ENCODE measurements at regions not wholly inside any gene's neighbourhood (a gene's known extent, or its start where the extent isn't known, plus 50 kb on each side); places are given as distances from the start of the nearest gene placed in this dataset.
"Not testable (repeated sequence)": the region's sequence is repeated elsewhere in the genome, so short reads cannot be mapped to it uniquely, and the experiment has no call there.

DNA sequence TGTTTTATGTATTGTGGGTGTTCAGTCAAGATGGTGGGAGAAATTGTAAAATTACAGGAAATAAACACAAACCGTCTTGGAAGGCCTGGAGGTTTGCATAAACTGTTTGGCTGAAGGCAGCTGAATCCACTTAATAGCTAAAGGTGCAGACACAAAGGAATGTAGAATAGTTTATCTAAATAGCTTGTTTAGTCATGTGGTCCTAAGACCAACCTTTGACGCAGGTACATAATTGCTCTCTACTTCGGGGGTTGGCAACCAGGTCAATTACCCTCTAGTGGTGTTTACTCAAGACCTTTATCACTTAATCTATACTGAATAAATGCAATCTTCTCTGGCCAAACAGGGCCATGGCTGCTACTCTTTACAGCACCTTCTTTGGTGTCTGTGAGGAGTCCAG is 502.8 kb downstream of the IGSF11 start:
- DNase-seq (ENCODE audit: low read depth) = no peak

DNA sequence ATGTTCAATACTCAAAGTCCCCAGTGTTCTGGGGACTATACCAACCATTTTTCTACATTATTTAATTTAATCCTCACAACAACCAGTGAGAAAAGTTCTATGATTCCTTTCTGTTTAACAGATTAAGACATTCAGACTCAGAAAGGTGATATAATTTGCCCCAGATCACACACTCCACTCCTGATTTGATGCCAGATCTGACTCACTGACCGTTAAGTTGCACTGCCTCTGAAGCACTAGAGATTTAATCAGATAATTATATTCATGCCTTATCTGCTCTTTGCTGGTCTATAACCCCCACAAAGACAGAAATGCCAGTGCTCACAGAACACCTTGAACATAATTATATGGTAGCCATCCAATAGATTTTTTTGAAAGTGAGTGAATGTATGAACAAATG is 501.0 kb downstream of the IGSF11 start:
- no peak for DNase-seq (ENCODE audit: low read depth)

DNA sequence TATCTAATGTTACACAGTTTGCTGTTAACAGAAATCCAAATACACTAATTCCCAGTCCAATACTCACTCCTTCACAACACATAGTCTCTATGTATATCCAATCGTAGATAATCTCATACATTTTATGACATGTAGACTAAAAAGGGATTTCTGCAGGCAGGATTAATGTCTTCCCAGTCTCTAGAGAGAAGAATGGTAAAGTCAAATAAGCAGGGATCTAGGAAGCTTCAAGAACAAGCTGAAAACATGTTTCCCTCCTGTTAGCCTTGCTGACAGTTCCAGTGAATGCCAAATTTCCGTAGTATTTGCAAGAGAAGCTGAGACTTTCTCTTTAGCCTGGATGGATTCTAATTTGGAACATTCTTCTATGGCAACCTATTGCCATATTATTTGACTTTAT is 500.1 kb downstream of the IGSF11 start:
- DNase-seq (ENCODE audit: low read depth) = no peak

DNA sequence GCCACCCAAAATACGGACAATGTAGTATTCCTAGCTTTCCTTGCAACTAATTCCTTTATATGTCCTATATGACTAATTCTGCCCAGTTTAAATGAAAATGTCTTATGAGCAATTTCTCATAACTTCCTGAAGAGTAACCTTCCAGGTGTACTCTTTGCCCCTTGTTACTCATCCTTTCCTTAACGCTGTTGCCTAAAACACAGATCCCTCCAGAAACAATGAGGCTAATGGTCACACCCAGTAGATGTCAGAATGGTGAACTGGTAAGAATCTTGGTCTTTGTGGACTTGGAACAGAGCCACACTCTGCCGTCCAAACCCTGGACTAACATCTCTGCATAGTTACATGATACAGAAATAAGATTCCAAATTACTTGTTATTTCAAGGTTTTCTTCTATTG is 497.9 kb downstream of the IGSF11 start:
- DNase-seq (ENCODE audit: low read depth) = no peak

DNA sequence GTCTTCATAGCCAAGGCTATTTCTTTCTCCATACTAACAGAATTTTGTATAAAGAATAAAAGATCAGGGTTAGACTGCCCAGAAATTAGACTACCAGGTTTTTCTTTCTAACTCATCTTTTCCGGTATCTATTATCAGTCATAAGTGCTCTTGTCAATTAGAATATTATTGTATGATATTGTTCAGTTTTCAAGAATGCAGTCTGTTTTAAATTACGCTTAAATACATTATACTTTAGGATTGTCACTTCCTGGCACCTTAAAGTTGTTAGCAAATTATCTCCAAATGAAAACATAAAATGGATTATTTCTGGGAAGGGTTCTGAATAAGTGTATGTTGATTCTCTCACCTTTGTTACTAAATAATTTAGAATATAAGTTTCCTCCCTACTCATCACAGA is 497.2 kb downstream of the IGSF11 start:
- no peak for DNase-seq (ENCODE audit: low read depth)

DNA sequence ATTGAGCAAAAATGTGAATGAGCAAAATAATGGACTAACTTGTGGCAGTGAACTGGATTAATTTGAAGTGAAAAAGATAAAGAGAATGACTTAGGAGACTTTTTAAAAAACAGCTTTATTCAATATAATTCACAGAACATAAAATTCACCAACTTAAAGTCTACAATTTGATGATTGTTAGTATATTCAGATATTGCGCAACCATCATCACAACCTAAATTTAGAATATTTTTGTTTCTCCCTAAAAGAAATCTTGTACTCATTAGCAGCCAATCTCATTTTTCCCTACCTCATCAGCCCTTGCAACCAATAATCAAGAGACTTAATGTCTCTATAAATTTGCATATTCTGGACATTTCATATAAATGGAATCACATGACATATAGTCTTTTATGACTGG is 496.5 kb downstream of the IGSF11 start:
- DNase-seq (ENCODE audit: low read depth) = no peak

DNA sequence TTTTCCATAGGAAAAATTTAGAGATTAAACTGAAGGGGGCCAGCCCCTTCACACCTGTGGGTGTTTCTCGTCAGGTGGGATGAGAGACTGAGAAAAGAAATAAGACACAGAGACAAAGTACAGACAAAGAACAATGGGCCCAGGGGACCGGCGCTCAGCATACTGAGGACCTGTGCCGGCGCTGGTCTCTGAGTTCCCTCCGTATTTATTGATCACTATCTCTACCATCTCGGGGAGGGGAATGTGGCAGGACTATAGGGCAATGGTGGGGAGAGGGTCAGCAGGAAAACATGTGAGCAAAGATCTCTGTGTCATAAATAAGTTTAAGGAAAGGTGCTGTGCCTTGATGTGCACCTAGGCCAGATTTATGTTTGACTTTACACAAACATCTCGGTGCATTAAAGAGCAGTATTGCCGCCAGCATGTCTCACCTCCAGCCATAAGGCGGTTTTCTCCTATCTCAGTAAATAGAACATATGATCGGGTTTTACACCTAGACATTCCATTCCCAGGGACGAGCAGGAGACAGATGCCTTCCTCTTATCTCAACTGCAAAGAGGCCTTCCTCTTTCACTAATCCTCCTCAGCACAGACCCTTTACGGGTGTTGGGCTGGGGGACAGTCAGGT is 494.7 kb downstream of the IGSF11 start:
- not testable (repeated sequence) for DNase-seq (ENCODE audit: low read depth)

DNA sequence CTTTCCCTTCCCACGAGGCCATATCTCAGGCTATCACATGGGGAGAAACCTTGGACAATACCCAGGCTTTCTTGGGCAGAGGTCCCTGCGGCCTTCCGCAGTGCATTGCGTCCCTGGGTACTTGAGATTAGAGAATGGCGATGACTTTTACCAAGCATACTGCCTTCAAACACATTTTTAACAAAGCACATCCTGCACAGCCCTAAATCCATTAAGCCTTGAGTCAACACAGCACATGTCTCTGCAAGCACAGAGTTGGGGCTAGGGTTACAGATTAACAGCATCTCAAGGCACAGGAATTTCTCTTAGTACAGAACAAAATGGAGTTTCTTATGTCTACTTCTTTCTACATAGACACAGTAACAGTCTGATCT is 494.2 kb downstream of the IGSF11 start:
- DNase-seq (ENCODE audit: low read depth) = not testable (repeated sequence)

DNA sequence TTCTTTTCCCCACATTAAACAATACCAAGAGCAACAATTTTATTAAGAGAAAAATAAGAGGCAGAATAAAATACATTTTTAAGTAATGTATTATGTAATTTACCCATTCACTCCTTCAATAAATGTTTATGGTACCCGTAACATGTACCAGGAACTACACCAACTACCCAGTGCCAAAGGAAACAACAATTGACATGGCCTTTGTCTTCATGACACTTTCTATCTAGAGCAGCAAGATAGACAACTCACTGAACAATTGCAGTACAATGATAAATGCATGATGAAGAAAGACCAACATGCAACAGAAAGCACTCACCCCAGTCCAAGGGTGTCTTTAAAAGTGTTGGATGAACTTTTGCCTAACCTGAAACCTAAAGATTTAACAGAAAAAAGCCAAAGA is 493.8 kb downstream of the IGSF11 start:
- no peak for DNase-seq (ENCODE audit: low read depth)

DNA sequence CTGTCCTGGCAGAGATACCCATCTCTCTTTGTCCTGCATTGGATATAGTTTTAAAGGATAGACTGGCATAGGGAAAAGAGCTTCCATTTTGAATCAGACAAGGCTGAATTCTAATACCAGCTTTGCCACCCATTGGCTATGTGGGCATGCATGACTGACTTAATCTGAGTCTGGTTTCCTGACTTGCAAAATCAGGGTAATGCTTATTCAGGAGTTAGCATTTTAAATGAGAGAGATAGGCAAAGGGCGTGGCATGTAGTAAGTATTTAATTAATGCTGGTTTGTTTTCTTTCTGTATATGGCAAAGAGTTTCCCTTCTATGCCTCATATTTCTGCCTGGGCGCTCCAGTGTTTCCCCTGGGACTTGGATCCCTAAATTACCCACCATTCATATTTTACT is 492.9 kb downstream of the IGSF11 start:
- no peak for DNase-seq (ENCODE audit: low read depth)

DNA sequence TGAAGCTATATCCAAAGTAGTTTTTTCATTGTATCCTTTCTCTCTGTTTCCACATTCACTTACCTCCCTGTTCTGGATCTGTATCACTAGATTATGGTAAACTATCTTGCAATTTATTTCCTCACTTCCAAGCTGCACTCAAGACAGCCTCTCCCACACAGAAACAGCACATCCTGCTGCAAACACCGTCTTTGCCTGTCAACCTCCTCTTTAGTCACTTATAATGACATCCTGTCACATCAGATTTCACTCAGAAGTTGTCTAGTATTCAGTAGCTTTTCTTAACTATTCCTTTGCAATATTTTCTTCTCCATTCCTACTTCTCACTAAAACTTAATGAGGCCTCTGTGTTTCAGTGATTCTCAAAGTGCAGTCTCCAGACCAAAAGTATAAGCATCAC is 490.8 kb downstream of the IGSF11 start:
- no peak for DNase-seq (ENCODE audit: low read depth)

DNA sequence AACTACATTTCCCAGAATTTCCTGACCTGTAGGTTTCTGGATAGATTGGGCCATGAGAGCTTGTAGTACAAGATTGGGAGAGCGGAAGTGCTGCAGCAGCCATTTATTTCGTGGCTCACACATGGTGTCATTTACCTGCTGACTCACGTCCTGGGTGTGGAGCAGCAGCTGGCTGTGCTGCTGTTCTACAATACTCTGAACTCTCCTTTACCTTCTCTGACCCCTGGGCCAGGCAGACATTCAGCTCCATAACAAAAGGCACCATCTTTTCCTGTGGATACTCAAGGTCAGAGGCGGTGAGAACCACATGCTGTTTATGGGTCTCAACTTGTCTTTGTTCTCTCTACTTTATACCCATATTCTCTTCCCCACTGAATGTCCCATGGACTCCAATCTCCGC is 490.2 kb downstream of the IGSF11 start:
- no peak for DNase-seq (ENCODE audit: low read depth)

DNA sequence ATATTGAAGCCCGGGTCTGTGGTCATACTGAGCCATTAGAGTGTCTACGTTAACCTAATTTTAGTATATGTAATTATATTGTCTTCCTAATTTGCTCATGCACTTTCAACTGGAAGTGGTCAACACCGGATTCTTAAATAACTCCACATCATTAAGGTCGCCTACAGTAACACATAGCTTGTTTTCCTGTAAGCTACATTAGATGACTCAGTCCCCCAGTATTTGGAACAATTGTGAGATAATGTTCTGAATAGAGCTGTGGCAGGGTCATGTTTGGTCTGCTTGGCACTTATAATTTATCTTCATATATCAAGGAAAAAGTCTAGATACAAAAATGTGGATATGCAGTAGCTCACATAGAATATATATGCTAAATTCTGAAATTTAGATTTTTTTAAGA is 486.2 kb downstream of the IGSF11 start:
- DNase-seq (ENCODE audit: low read depth) = no peak

DNA sequence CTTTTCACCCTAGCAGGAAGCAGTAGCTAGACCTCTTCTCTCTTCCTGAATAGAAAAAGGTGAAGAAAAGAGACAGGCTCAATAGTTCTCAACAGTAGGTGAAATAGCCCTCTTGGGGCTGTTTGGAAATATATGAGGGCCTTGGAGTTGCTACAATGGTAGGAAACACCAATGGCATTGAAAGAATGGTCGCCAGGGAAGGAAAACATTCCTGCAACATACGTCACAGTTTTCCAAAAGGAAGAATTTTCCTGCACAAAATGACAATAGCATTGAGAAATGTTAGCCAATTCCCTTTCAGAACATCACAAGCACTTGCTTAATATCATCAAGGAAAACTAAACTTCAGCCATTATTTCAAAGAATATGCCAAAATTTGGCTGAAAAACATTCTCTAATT is 484.5 kb downstream of the IGSF11 start:
- no peak for DNase-seq (ENCODE audit: low read depth)

DNA sequence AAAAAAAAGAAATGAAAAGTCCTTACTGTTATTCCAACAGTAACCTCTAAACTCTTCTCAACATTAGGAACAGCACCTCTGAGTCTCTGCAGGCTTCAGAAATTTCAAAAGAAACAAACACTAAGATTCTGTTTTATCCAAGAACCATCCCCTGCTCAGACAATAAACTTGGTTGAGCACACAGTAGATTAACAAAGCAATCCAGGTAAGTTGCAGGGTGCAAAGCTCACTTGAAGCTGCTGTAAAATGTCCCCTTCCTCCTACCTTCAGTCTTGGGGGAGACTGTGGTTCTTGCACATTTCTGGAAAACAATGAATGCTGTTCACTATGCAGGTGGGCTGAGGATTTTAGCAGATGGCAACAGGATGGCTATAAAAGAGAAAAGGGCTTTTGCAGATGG is 484.1 kb downstream of the IGSF11 start:
- no peak for DNase-seq (ENCODE audit: low read depth)

DNA sequence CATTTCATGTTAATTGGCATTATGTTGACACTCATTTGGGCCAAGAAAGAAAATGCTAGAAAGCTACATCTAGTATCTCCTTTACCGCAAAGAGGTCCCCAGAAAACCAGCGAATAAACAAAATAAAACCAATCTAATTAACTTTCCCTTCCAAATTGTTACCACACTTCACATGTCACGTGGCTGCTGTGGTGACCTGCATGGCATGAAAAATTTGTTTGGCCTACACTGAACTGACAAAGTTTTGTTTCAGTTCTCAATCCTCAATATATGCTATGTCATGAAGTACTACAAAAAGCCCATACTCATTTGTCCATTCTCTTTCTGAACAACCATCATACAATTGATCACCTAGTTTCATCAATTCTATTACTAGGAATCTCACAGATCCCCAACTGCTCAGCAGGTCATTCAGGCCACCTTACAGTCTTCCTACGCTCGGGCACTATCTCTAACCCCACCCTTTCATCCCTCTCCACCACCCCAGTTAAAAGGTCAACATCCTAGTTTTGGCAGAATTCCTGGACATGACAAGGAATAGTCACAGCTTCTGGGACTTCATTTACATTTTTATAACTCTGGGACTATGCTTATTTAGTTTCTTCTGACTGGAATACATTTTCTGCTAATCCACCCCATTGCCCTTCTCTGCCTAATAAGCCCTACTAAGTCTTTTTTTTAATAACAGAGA is 480.4 kb downstream of the IGSF11 start:
- DNase-seq (ENCODE audit: low read depth) = no peak

DNA sequence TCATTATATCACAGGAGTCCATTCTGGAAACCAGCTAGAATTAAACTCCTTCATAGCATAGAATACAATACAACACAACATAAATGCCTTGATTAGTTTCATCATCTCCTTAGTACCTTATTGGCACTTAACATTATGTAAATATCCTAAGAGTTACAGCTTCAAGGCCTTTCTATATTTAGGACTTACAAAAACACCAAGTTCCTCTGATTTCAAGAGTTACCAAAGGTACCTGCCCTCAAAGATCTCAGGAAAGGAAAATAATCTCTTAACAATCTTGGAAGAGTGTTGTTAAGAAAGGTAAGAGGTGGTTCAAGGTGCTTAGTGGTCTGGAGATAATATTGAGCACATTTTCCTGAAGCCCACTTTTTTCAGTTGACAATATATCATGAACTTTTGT is 477.7 kb downstream of the IGSF11 start:
- DNase-seq (ENCODE audit: low read depth) = no peak

DNA sequence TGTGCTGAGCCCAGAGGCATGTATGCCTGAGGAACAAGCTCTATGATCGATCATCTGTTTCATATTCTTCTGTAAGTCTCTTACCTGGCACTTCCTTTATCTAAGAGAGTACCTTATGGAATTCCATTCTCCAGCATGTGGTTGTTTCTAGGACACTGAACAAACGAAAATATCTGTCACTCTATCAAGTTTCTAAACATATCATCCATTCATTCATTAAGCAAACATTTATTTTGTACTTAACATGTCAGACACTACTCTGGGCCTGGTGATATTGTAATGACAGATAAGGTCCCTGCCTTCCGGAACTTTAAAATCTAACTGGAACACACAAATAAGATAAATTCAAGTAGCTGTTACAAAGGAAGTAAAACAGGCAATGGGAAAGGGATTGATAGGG is 477.1 kb downstream of the IGSF11 start:
- DNase-seq (ENCODE audit: low read depth) = no peak

DNA sequence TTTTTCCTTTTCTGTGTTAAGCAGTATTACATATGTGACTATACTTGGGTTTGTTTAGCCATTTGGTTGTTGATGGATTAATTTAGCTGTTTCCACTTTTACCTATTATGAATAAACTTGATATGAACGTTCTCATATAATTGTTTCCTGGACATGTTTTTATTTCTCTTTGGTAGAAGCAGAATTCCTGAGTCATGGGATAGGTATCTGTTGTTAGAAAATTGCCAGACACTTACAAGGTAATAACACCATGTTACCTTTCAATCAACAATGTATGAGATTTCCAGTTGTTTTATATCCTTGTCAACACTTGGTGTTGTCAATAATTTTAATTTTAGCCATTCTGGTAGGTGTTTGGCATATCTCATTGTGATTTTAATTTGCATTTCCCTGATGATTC is 475.4 kb downstream of the IGSF11 start:
- no peak for DNase-seq (ENCODE audit: low read depth)

DNA sequence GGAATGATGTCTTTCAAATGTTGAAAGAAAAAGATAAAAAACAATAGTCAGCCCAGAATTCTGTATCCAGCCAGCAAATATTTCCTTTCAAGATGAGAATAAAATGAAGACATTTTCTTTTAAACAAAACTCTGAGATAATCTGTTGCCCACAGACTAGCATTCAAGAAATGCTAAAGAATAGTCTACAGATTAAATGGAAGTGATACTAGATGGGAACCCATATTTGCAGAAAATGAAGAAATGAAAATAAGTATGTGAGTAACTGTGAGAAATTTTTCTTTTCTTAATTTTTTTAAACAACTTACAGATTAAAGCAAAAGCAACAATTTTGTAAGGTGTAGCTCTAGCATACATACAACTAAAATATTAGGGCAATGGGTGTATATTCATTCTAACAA is 469.8 kb downstream of the IGSF11 start:
- DNase-seq (ENCODE audit: low read depth) = no peak

DNA sequence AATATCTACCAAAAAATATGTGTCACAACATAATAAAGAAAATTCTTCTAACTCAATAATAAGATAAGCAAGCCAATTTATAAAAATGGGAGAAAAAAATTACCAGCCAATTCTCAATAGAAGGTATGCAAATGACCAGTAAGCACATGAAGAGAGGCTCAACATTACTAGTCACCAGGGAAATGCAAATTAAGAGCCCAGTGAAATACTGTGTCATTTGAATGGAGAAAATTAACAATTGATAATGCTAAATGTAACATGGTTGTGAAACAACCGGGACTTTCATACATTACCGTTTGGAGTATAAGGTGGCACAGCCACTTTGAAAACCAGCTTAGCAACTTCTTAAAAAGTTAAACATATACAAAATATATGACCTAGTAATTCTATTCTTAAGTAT is 460.7 kb downstream of the IGSF11 start:
- DNase-seq (ENCODE audit: low read depth) = no peak

DNA sequence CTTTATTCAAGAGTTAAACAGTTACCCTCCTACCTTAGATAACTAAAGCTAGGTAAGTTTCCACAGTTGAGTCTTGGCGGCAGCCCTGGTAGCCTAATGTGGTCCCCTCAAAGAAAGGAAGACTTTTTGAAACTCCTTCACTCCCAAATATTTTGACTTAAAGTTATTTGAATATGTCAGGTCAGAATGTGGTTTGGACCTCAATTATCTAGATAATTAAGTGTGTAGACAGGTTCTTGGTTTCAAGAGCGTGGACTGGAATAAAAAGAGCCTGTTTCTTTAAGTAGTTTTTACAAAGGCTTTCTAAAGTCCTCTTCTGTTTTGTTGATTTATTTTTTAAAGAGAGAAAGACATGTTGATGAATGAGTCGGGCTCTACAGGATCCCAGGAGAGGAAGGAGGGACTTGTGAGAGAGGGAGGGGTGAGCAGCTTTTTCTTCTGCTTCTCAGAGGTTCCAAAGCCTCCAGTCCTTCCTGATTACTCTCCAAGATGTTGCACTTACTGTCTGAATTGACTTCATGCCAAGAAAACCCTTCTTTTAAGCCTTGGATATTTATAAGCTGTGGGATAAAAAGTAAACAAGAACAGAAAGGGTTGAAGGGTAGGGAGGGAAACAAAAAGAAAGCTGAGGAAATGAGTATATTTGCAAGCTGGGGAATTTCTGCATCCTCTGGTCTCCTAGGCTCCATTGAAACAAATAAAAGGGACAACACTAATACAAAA is 457.4 kb downstream of the IGSF11 start:
- no peak for DNase-seq (ENCODE audit: low read depth)

DNA sequence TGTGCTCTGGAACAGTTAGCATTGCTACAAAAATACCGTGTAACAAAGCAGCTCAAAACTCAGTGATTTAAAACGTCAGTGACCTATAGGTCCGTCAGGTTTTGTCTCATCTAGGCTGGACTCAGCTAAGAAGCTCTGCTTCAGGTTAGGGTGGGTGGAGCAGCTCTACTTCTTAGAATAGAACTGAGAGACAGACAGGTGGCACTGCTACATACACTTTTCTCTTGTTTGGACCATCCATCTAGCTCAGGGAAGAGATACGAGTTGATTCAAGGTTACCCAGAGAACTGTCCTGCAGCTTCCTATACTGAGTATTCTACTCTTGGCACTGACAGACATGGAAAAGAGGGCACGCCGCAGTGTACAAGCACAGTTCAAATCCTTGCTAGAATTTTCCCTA is 456.1 kb downstream of the IGSF11 start:
- DNase-seq (ENCODE audit: low read depth) = no peak

All from myocyte (in vitro differentiated cells).